ENCODE measurements at regions not wholly inside any gene's neighbourhood (a gene's known extent, or its start where the extent isn't known, plus 50 kb on each side); places are given as distances from the start of the nearest gene placed in this dataset.

GRCh38 chr13:105452895-105453294 is 1082.6 kb downstream of the EFNB2 start:
- Histone ChIP-seq H2BK20ac (ENCODE audit: low read length) (no peak overlapping the region), H3K4me1 (replicated peaks in 1 of 4; ENCODE audit: control insufficient read depth in 3 of 4, insufficient read depth in 4 of 4, low read length in 3 of 4) (no peaks in the 10 kb centered on the region), H3K56ac (replicated peaks; ENCODE audit: insufficient read length, low read depth, low read length) (no peak overlapping the region), H3K27ac (ENCODE audit: low read depth, low read length) (no peak overlapping the region), H4K91ac (replicated peaks; ENCODE audit: insufficient read length, low read length) (no peak overlapping the region), H3K79me1 (ENCODE audit: low read depth, low read length) (no peaks in the 10 kb centered on the region), H2BK120ac (replicated peaks; ENCODE audit: low read depth, low read length) (no peak overlapping the region), H3K4me3 (ENCODE audit: extremely low read depth in 1 of 4, insufficient read depth in 2 of 4, low read depth in 3 of 4, low read length in 4 of 4) (no peak overlapping the region), H3K23me2 (ENCODE audit: low read depth, low read length) (no peaks in the 10 kb centered on the region), H2BK15ac (ENCODE audit: low read length) (no peak overlapping the region), H2AFZ (ENCODE audit: low read length) (no peak overlapping the region), H3K27me3 (replicated peaks in 1 of 4; ENCODE audit: control insufficient read depth in 3 of 4, extremely low read depth in 1 of 4, insufficient read depth in 3 of 4, low read length in 3 of 4) (no peaks in the 10 kb centered on the region), H3K79me2 (ENCODE audit: control insufficient read depth in 1 of 2, insufficient read depth in 2 of 2, low read length in 2 of 2) (no peaks in the 10 kb centered on the region), H2AK5ac (ENCODE audit: low read depth, low read length) (no peak overlapping the region), H2BK12ac (ENCODE audit: low read depth, low read length) (no peak overlapping the region), H4K20me1 (replicated peaks in 1 of 2; ENCODE audit: control insufficient read depth in 1 of 2, insufficient read depth in 2 of 2, low read length in 2 of 2) (no peaks in the 10 kb centered on the region), H3K4ac (replicated peaks; ENCODE audit: insufficient read length, low read depth, low read length) (no peak overlapping the region), H3K14ac (ENCODE audit: insufficient read length) (no peak overlapping the region), H3K36me3 (ENCODE audit: control insufficient read depth in 2 of 4, insufficient read depth in 4 of 4, low read length in 3 of 4) (no peaks in the 10 kb centered on the region), H3K18ac (ENCODE audit: extremely low read depth, low read length) (no peak overlapping the region), H3K4me2 (ENCODE audit: insufficient read depth in 1 of 2, low read depth in 2 of 2, low read length in 2 of 2) (no peak overlapping the region), H2BK5ac (ENCODE audit: low read depth, low read length) (no peak overlapping the region), H3K9me3 (ENCODE audit: insufficient read depth in 2 of 2, low read depth in 1 of 2, low read length in 1 of 2) (no peaks in the 10 kb centered on the region), H4K8ac (ENCODE audit: extremely low read depth, insufficient read depth, low read length) (no peak overlapping the region), H3K9ac (replicated peaks in 1 of 4; ENCODE audit: extremely low read depth in 1 of 4, low read depth in 3 of 4, low read length in 3 of 4) (no peak overlapping the region), H3K23ac (ENCODE audit: insufficient read length) (no peak overlapping the region), H4K5ac (ENCODE audit: insufficient read length, low read depth, low read length) (no peak overlapping the region)
- FAIRE-seq = no peak
- DNase-seq (ENCODE audit: low read depth in 1 of 2, low spot score in 2 of 2) = no peak
- ChIA-PET POLR2A (ENCODE audit: partially characterized antibody) (no interaction called here), CTCF (ENCODE audit: partially characterized antibody) (no interaction called here)
- 88% methylated on average over 2 of the region's 2 CpGs; no CpG with 5 or more reads in 1 of the 2 experiments for WGBS, 2 experiments (ENCODE audit: extremely low coverage in 1 of 2, insufficient coverage in 1 of 2, insufficient read length in 1 of 2, insufficient replicate concordance in 2 of 2, low coverage in 1 of 2, low lambda C conversion rate in 2 of 2, missing lambda C conversion rate in 1 of 2)
- TF ChIP-seq RFX5 (IDR thresholded peaks at IDR 0.05; ENCODE audit: borderline replicate concordance, low read depth, low read length) (no peak), TAF1 (IDR thresholded peaks at IDR 0.05; ENCODE audit: low read depth, low read length) (no peak), POLR2A (IDR thresholded peaks at IDR 0.05; ENCODE audit: control extremely low read depth in 1 of 2, low read depth in 2 of 2, low read length in 2 of 2) (no peak), MAFK (IDR thresholded peaks at IDR 0.05; ENCODE audit: low read depth, low read length) (no peak), TCF12 (IDR thresholded peaks at IDR 0.05; ENCODE audit: low read depth, low read length) (no peak), BRCA1 (IDR thresholded peaks at IDR 0.05; ENCODE audit: low read depth, low read length) (no peak), RAD21 (IDR thresholded peaks at IDR 0.05 in 1 of 2, conservative IDR thresholded peaks at IDR 0.05 in 1 of 2; ENCODE audit: low read depth in 2 of 2, low read length in 2 of 2) (no peak), SP1 (IDR thresholded peaks at IDR 0.05; ENCODE audit: low read depth, low read length) (no peak), KDM1A (IDR thresholded peaks at IDR 0.05; ENCODE audit: borderline replicate concordance, low read length) (no peak), CTBP2 (IDR thresholded peaks at IDR 0.05; ENCODE audit: borderline replicate concordance, insufficient read depth, insufficient read length, low read length) (no peak), PHF8 (conservative IDR thresholded peaks at IDR 0.05; ENCODE audit: low read depth, low read length) (no peak), USF2 (IDR thresholded peaks at IDR 0.05; ENCODE audit: low read length) (no peak), GTF2F1 (IDR thresholded peaks at IDR 0.05; ENCODE audit: borderline replicate concordance, low read depth, low read length) (no peak), ZNF274 (IDR thresholded peaks at IDR 0.05; ENCODE audit: borderline replicate concordance, extremely low read depth, low read length) (no peak), CHD1 (IDR thresholded peaks at IDR 0.05; ENCODE audit: low read depth, low read length) (no peak)
